K562 (cell line): ENCODE measurements at regions not wholly inside any gene's neighbourhood (a gene's known extent, or its start where the extent isn't known, plus 50 kb on each side); places are given as distances from the start of the nearest gene placed in this dataset.

Experiments used
- ATAC-seq: fragments of 200-7000 bp; cut with Tn5 transposase; 3 replicates; pipeline ENCODE4 v1.9.1; 2020; ENCODE audit warnings: moderate library complexity
- BruUV-seq: library from RNA; stranded (reverse); fragments of 400-500 nt; replicated peaks from 2 replicates; lab custom pipeline; 2021; lab: Mats Ljungman, UMichigan
- CTCF ChIA-PET: fragments of 300-600 bp; formaldehyde crosslinking; extraction: SDS; loops from one replicate; lab custom pipeline; 2021; ENCODE audit warnings: low intra/inter-chr PET ratio; lab: Yijun Ruan, JAX
- POLR2A ChIA-PET: fragments of 300-600, 350-650 bp; sonication (Branson Sonifier 250); formaldehyde crosslinking; extraction: SDS; loops from one replicate; lab custom pipeline; 2021; ENCODE audit warnings: antibody characterized with exemption, inconsistent platforms; lab: Yijun Ruan, JAX
- DNase-seq, 4 experiments: peaks; one replicate each; pipeline versions ENCODE4 v3.0.0 to v3.0.0-alpha.2; 2011 to 2018; ENCODE audit warnings: low spot score in 3 of 4, mixed read lengths in 3 of 4; ENCODE audit errors: extremely low read depth in 1 of 4
- FAIRE-seq: peaks from 2 replicates; lab custom pipeline; 2011; peaks lifted over from hg19 to GRCh38; lab: Jason Lieb, UNC
- H2AFZ ChIP-seq: 2 replicates; pipeline ENCODE4 v1.6.0; 2011; ENCODE audit warnings: low read depth, low read length, control low read depth, inconsistent platforms
- H3K27ac ChIP-seq: fragments of 200-600 bp; 3 replicates; pipeline ENCODE4 v1.8.0; 2011; ENCODE audit warnings: low read depth, mild to moderate bottlenecking, control low read depth, inconsistent platforms, low read length, moderate library complexity, mixed read lengths; ENCODE audit errors: extremely low read depth
- H3K27me3 ChIP-seq, 2 experiments: fragments of 300-600 bp in 1 of 2; 2 replicates in 1 of 2; 3 replicates in 1 of 2; pipeline versions ENCODE4 v1.6.0 to v1.8.0; 2011; ENCODE audit warnings: inconsistent platforms in 2 of 2, low read length in 2 of 2, mild to moderate bottlenecking in 1 of 2, mixed read lengths in 1 of 2, moderate library complexity in 1 of 2; ENCODE audit not compliant: control insufficient read depth in 2 of 2, insufficient read depth in 2 of 2
- H3K36me3 ChIP-seq: fragments of 300-600 bp; 3 replicates; pipeline ENCODE4 v1.8.0; 2011; ENCODE audit warnings: mild to moderate bottlenecking, low read length, inconsistent platforms; ENCODE audit not compliant: control insufficient read depth, insufficient read depth
- H3K4me1 ChIP-seq, 2 experiments: fragments of 200-600 bp in 1 of 2; replicated peaks in 1 of 2; 2 replicates in 1 of 2; 3 replicates in 1 of 2; pipeline versions ENCODE4 v1.5.1 to v1.8.0; 2011; ENCODE audit warnings: inconsistent platforms in 2 of 2, low read length in 2 of 2, mild to moderate bottlenecking in 1 of 2, mixed read lengths in 1 of 2, moderate library complexity in 1 of 2; ENCODE audit not compliant: control insufficient read depth in 2 of 2, insufficient read depth in 2 of 2
- H3K4me2 ChIP-seq: 2 replicates; pipeline ENCODE4 v1.6.1; 2011; ENCODE audit warnings: low read length, control low read depth, inconsistent platforms, mixed read lengths; ENCODE audit not compliant: insufficient read depth
- H3K4me3 ChIP-seq: fragments of 200-600 bp; sonication (generic), shearing (Covaris generic); 2 replicates; pipeline ENCODE4 v1.5.1; 2016; ENCODE audit warnings: control low read depth, inconsistent platforms
- H3K79me2 ChIP-seq: fragments of 200-600 bp; 3 replicates; pipeline ENCODE4 v1.8.0; 2011; ENCODE audit warnings: low read length, inconsistent platforms; ENCODE audit not compliant: control insufficient read depth, insufficient read depth
- H3K9ac ChIP-seq, 2 experiments: 2 replicates each; pipeline versions ENCODE4 v1.6.0 to v1.6.1; 2011; ENCODE audit warnings: low read depth in 2 of 2, low read length in 2 of 2, control low read depth in 1 of 2, inconsistent platforms in 1 of 2, mild to moderate bottlenecking in 1 of 2, mixed read lengths in 1 of 2; ENCODE audit not compliant: insufficient read depth in 1 of 2
- H3K9me1 ChIP-seq: one replicate; pipeline ENCODE4 v1.6.0; 2011; ENCODE audit warnings: inconsistent platforms, mild to moderate bottlenecking, low read length, moderate library complexity; ENCODE audit not compliant: control insufficient read depth, insufficient read depth
- H3K9me3 ChIP-seq: replicated peaks from 2 replicates; pipeline ENCODE4 v1.5.1; 2011; ENCODE audit warnings: low read depth, low read length, inconsistent platforms; ENCODE audit not compliant: control insufficient read depth, insufficient read depth
- H4K20me1 ChIP-seq: replicated peaks from 2 replicates; pipeline ENCODE4 v1.6.1; 2011; ENCODE audit warnings: low read length, inconsistent platforms, mixed read lengths; ENCODE audit not compliant: control insufficient read depth, insufficient read depth
- CREB1 ChIP-seq, 2 experiments: sonication (generic) in 1 of 2; formaldehyde crosslinking in 1 of 2; IDR thresholded peaks; 2 replicates each; pipeline versions ENCODE4 v1.6.1 to v1.8.0; 2012 to 2022; ENCODE audit warnings: inconsistent platforms in 1 of 2, mild to moderate bottlenecking in 1 of 2, missing genetic modification reagents in 1 of 2, moderate library complexity in 1 of 2
- HIVEP1 ChIP-seq: fragments of 250-450 bp; sonication (Bioruptor Pico); IDR thresholded peaks from 2 replicates; pipeline ENCODE4 v1.4.0; 2020; ENCODE audit warnings: mild to moderate bottlenecking
- HSF4 ChIP-seq: fragments of 250-450 bp; sonication (Bioruptor Pico); IDR thresholded peaks from 2 replicates; pipeline ENCODE4 v2.1.2; 2022; ENCODE audit warnings: mild to moderate bottlenecking, moderate library complexity, borderline replicate concordance
- KLF10 ChIP-seq: fragments of 250-450 bp; sonication (Bioruptor Pico); IDR thresholded peaks from 2 replicates; pipeline ENCODE4 v1.6.1; 2021; ENCODE audit warnings: matching md5 sums
- NR2C1 ChIP-seq, 2 experiments: fragments of 450-650 bp; IDR thresholded peaks; 2 replicates each; pipeline ENCODE4 v1.6.1; 2017; ENCODE audit warnings: mild to moderate bottlenecking in 2 of 2, antibody characterized with exemption in 1 of 2, inconsistent platforms in 1 of 2, missing compliant biosample characterization in 1 of 2, missing genetic modification characterization in 1 of 2
- NR4A1 ChIP-seq, 2 experiments: fragments of 250-450 bp in 1 of 2; fragments of 450-650 bp in 1 of 2; sonication (Bioruptor Pico) in 1 of 2; IDR thresholded peaks; 2 replicates each; pipeline versions ENCODE4 v1.4.0 to v1.6.1; 2016 to 2020; ENCODE audit warnings: mild to moderate bottlenecking in 2 of 2, missing compliant biosample characterization in 1 of 2, missing genetic modification characterization in 1 of 2, moderate library complexity in 1 of 2
- PHTF2 ChIP-seq: fragments of 250-450 bp; sonication (Bioruptor Pico); IDR thresholded peaks from 2 replicates; pipeline ENCODE4 v1.5.0; 2021; ENCODE audit warnings: mild to moderate bottlenecking
- SMAD1 ChIP-seq: fragments of 150-350 bp; IDR thresholded peaks from 2 replicates; pipeline ENCODE4 v1.6.1; 2014; ENCODE audit warnings: low read length, low read depth; ENCODE audit not compliant: partially characterized antibody
- ZNF121 ChIP-seq: sonication (generic); formaldehyde crosslinking; conservative IDR thresholded peaks from 2 replicates; pipeline ENCODE4 v1.8.0; 2022; ENCODE audit warnings: missing genetic modification reagents
- ZNF408 ChIP-seq: fragments of 250-450 bp; sonication (Bioruptor Pico); IDR thresholded peaks from 2 replicates; pipeline ENCODE4 v1.4.0; 2020; ENCODE audit warnings: low read depth, mild to moderate bottlenecking, moderate library complexity
- ZNF444 ChIP-seq: fragments of 250-450 bp; sonication (Bioruptor Pico); IDR thresholded peaks from 2 replicates; pipeline ENCODE4 v1.4.0; 2020; ENCODE audit warnings: mild to moderate bottlenecking, moderate library complexity
- ZNF785 ChIP-seq: fragments of 250-450 bp; sonication (Bioruptor Pico); IDR thresholded peaks from 2 replicates; pipeline ENCODE4 v1.4.0; 2020; ENCODE audit warnings: mild to moderate bottlenecking
- WGBS: fragments of 100-300 bp; shearing (Covaris generic); methylation state at CpG from one replicate; pipeline ENCODE4 v1.1.6; 2016; ENCODE audit warnings: low coverage, mixed read lengths; ENCODE audit not compliant: insufficient coverage; ENCODE audit errors: missing lambda C conversion rate; 5-methylcytosine and 5-hydroxymethylcytosine counted together
- in situ Hi-C: fragments of 300-500 bp; cut with MboI; formaldehyde crosslinking; loops from 4 replicates; pipeline ENCODE4 v1.15.0; 2018; ENCODE audit warnings: inconsistent platforms, mixed read lengths
- intact Hi-C: fragments of 100-400 bp; cut with micrococcal nuclease; formaldehyde crosslinking; loops from 2 replicates; pipeline ENCODE4 v1.14.2; 2022
- TF ChIP-seq, protein P1 (sequence below): fragments of 450-650 bp; IDR thresholded peaks from 2 replicates; pipeline ENCODE4 v1.6.1; 2016; ENCODE audit warnings: low read depth, mild to moderate bottlenecking, moderate library complexity
- TF ChIP-seq, protein P2 (sequence below): sonication (generic); formaldehyde crosslinking; IDR thresholded peaks from 2 replicates; pipeline ENCODE4 v1.8.1; 2023; ENCODE audit warnings: mild to moderate bottlenecking, missing genetic modification reagents
- TF ChIP-seq, protein P3 (sequence below): fragments of 450-650 bp; IDR thresholded peaks from 2 replicates; pipeline ENCODE4 v1.6.1; 2017; ENCODE audit warnings: antibody characterized with exemption

DNA sequence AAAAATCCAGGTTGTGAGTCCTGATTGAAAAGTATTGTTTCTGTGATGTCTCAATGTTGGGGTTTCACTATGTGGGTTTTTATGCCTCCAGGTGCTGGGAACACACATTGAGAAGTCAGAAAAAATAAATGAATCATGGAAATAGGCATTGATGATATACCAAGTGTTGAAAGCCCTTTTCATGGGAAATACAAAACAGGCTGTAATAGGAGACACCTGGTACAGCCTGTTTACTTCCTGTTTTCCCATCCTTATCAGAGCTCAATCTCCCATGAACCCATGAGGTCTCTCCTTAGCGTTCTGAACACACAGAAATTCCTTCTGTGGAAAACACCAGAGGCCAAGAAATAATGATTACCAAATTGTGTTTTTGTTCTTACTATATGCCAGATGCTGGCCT is 106.3 kb upstream of the BOD1L1 start:
- H3K9me3 ChIP-seq = no peaks in the 10 kb centered on the region
- no peak overlapping the region for H3K4me3 ChIP-seq
- no peaks in the 10 kb centered on the region for H3K4me1 ChIP-seq
- TF ChIP-seq PHTF2 (CRISPR knock-in tag) (no peak), HSF4 (CRISPR knock-in tag) (no peak), HIVEP1 (no peak), ZNF121 (CRISPR knock-in tag) (no peak), KLF10 (no peak), NR4A1 (CRISPR knock-in tag; IDR thresholded peaks at IDR 0.05) (no peak), NR4A1 (tag; IDR thresholded peaks at IDR 0.05) (no peak), ZNF408 (no peak), CREB1 (IDR thresholded peaks at IDR 0.05) (no peak), CREB1 (CRISPR knock-in tag; IDR thresholded peaks at IDR 0.05) (no peak), ZNF444 (no peak), ZNF785 (no peak), NR2C1 (IDR thresholded peaks at IDR 0.05) (no peak), NR2C1 (tag; IDR thresholded peaks at IDR 0.05) (no peak), SMAD1 (no peak)
- TF ChIP-seq, protein P1, sequence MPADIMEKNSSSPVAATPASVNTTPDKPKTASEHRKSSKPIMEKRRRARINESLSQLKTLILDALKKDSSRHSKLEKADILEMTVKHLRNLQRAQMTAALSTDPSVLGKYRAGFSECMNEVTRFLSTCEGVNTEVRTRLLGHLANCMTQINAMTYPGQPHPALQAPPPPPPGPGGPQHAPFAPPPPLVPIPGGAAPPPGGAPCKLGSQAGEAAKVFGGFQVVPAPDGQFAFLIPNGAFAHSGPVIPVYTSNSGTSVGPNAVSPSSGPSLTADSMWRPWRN = no peak
- TF ChIP-seq, protein P2, sequence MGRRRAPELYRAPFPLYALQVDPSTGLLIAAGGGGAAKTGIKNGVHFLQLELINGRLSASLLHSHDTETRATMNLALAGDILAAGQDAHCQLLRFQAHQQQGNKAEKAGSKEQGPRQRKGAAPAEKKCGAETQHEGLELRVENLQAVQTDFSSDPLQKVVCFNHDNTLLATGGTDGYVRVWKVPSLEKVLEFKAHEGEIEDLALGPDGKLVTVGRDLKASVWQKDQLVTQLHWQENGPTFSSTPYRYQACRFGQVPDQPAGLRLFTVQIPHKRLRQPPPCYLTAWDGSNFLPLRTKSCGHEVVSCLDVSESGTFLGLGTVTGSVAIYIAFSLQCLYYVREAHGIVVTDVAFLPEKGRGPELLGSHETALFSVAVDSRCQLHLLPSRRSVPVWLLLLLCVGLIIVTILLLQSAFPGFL = no peak
- TF ChIP-seq, protein P3, sequence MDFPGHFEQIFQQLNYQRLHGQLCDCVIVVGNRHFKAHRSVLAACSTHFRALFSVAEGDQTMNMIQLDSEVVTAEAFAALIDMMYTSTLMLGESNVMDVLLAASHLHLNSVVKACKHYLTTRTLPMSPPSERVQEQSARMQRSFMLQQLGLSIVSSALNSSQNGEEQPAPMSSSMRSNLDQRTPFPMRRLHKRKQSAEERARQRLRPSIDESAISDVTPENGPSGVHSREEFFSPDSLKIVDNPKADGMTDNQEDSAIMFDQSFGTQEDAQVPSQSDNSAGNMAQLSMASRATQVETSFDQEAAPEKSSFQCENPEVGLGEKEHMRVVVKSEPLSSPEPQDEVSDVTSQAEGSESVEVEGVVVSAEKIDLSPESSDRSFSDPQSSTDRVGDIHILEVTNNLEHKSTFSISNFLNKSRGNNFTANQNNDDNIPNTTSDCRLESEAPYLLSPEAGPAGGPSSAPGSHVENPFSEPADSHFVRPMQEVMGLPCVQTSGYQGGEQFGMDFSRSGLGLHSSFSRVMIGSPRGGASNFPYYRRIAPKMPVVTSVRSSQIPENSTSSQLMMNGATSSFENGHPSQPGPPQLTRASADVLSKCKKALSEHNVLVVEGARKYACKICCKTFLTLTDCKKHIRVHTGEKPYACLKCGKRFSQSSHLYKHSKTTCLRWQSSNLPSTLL = no peak
- no peaks in the 10 kb centered on the region for H4K20me1 ChIP-seq
- no peaks in the 10 kb centered on the region for H3K9me1 ChIP-seq
- H3K36me3 ChIP-seq = no peaks in the 10 kb centered on the region
- ChIA-PET POLR2A (no interaction called here), CTCF (no interaction called here)
- no peak overlapping the region for H2AFZ ChIP-seq
- no peak overlapping the region for H3K9ac ChIP-seq
- no peaks in the 10 kb centered on the region for H3K79me2 ChIP-seq
- H3K27ac ChIP-seq = no peak overlapping the region
- BruUV-seq = no TSS peak
- ATAC-seq = no peak
- no peak overlapping the region for H3K4me2 ChIP-seq
- FAIRE-seq = no peak
- no peak for DNase-seq
- in situ Hi-C loops = no loop called here
- WGBS = 11% methylated on average over 1 of the region's 1 CpG
- no peaks in the 10 kb centered on the region for H3K27me3 ChIP-seq
- intact Hi-C loops = no loop called here
